H9 (cell line): ENCODE measurements at regions not wholly inside any gene's neighbourhood (a gene's known extent, or its start where the extent isn't known, plus 50 kb on each side); places are given as distances from the start of the nearest gene placed in this dataset.

Experiments
- DNase-seq: peaks from one replicate; pipeline ENCODE4 v3.0.0-alpha.2; 2017
- H2AFZ ChIP-seq: one replicate; pipeline ENCODE4 v1.6.1; 2013; ENCODE audit warnings: mild to moderate bottlenecking, low read length, control low read depth, moderate library complexity
- H2AK5ac ChIP-seq: 2 replicates; pipeline ENCODE4 v1.6.1; 2013; ENCODE audit warnings: low read length, control low read depth, mixed read lengths; ENCODE audit not compliant: insufficient read length
- H2BK120ac ChIP-seq: one replicate; pipeline ENCODE4 v1.6.1; 2013; ENCODE audit warnings: low read depth, mild to moderate bottlenecking, low read length, control low read depth, inconsistent platforms; ENCODE audit not compliant: poor library complexity, severe bottlenecking
- H2BK12ac ChIP-seq: 2 replicates; pipeline ENCODE4 v1.6.1; 2013; ENCODE audit warnings: low read length, control low read depth, mixed read lengths, low read depth; ENCODE audit not compliant: insufficient read length
- H2BK15ac ChIP-seq: 2 replicates; pipeline ENCODE4 v1.6.1; 2013; ENCODE audit warnings: low read depth, low read length, control low read depth
- H2BK20ac ChIP-seq: one replicate; pipeline ENCODE4 v1.6.1; 2013; ENCODE audit warnings: low read depth, mild to moderate bottlenecking, low read length, control low read depth, inconsistent platforms; ENCODE audit not compliant: poor library complexity, severe bottlenecking
- H2BK5ac ChIP-seq: 2 replicates; pipeline ENCODE4 v1.6.1; 2013; ENCODE audit warnings: low read length, control low read depth, mixed read lengths; ENCODE audit not compliant: insufficient read length
- H3K14ac ChIP-seq: 2 replicates; pipeline ENCODE4 v1.6.1; 2013; ENCODE audit warnings: low read length, control low read depth; ENCODE audit not compliant: insufficient read depth
- H3K18ac ChIP-seq: 2 replicates; pipeline ENCODE4 v1.6.1; 2013; ENCODE audit warnings: low read depth, mild to moderate bottlenecking, mixed read lengths, low read length, control low read depth; ENCODE audit not compliant: insufficient read length
- H3K23ac ChIP-seq: 2 replicates; pipeline ENCODE4 v1.6.1; 2013; ENCODE audit warnings: low read length, control low read depth, mixed read lengths, low read depth; ENCODE audit not compliant: insufficient read length
- H3K23me2 ChIP-seq: 2 replicates; pipeline ENCODE4 v1.6.1; 2013; ENCODE audit warnings: low read depth, mild to moderate bottlenecking, mixed read lengths, low read length, control low read depth; ENCODE audit not compliant: insufficient read length, poor library complexity, severe bottlenecking
- H3K27ac ChIP-seq: 2 replicates; pipeline ENCODE4 v1.5.1; 2013; ENCODE audit warnings: low read length, control low read depth, mixed read lengths, low read depth; ENCODE audit not compliant: insufficient read length
- H3K27me3 ChIP-seq: 2 replicates; pipeline ENCODE4 v1.6.1; 2013; ENCODE audit warnings: low read length, control low read depth, inconsistent platforms; ENCODE audit not compliant: insufficient read depth
- H3K4ac ChIP-seq: 2 replicates; pipeline ENCODE4 v1.6.1; 2013; ENCODE audit warnings: low read depth, mild to moderate bottlenecking, control low read depth, inconsistent platforms, low read length, moderate library complexity
- H3K4me1 ChIP-seq: 2 replicates; pipeline ENCODE4 v1.6.1; 2013; ENCODE audit warnings: low read length, control low read depth, inconsistent platforms; ENCODE audit not compliant: insufficient read depth
- H3K4me2 ChIP-seq: 2 replicates; pipeline ENCODE4 v1.6.1; 2013; ENCODE audit warnings: low read length, control low read depth, mixed read lengths; ENCODE audit not compliant: insufficient read length, insufficient read depth
- H3K56ac ChIP-seq: 2 replicates; pipeline ENCODE4 v1.6.1; 2013; ENCODE audit warnings: low read depth, mild to moderate bottlenecking, mixed read lengths, low read length, control low read depth; ENCODE audit not compliant: insufficient read length
- H3K79me1 ChIP-seq: 2 replicates; pipeline ENCODE4 v1.6.1; 2013; ENCODE audit warnings: low read depth, mild to moderate bottlenecking, moderate library complexity, low read length, control low read depth, inconsistent platforms; ENCODE audit not compliant: insufficient read depth, poor library complexity, severe bottlenecking
- H3K79me2 ChIP-seq: 2 replicates; pipeline ENCODE4 v1.6.1; 2013; ENCODE audit warnings: low read length, control low read depth, inconsistent platforms; ENCODE audit not compliant: insufficient read depth
- H3K9ac ChIP-seq: 2 replicates; pipeline ENCODE4 v1.6.1; 2013; ENCODE audit warnings: low read length, control low read depth, mixed read lengths; ENCODE audit not compliant: insufficient read length; ENCODE audit errors: extremely low read depth
- H3K9me3 ChIP-seq: one replicate; pipeline ENCODE4 v1.6.1; 2013; ENCODE audit warnings: low read depth, low read length, inconsistent platforms; ENCODE audit not compliant: control insufficient read depth
- H3T11ph ChIP-seq: one replicate; pipeline ENCODE4 v1.6.1; 2013; ENCODE audit warnings: mild to moderate bottlenecking, low read length, control low read depth, inconsistent platforms
- H4K20me1 ChIP-seq: one replicate; pipeline ENCODE4 v1.6.1; 2013; ENCODE audit not compliant: control insufficient read depth, insufficient read length, insufficient read depth
- H4K5ac ChIP-seq: 2 replicates; pipeline ENCODE4 v1.6.1; 2013; ENCODE audit warnings: low read depth, mild to moderate bottlenecking, mixed read lengths, low read length, control low read depth; ENCODE audit not compliant: insufficient read length
- H4K8ac ChIP-seq: replicated peaks from 2 replicates; pipeline ENCODE4 v1.6.1; 2013; ENCODE audit warnings: low read length, control low read depth, mixed read lengths, low read depth; ENCODE audit not compliant: insufficient read length
- H4K91ac ChIP-seq: 2 replicates; pipeline ENCODE4 v1.6.1; 2013; ENCODE audit warnings: low read depth, mild to moderate bottlenecking, moderate library complexity, mixed read lengths, low read length, control low read depth; ENCODE audit not compliant: insufficient read length
- H3K27ac Mint-ChIP-seq, 3 experiments: 2 replicates in 2 of 3; 3 replicates in 1 of 3; pipeline ENCODE4 v1.8.0; 2020 to 2021; ENCODE audit warnings: mixed read lengths in 3 of 3, mild to moderate bottlenecking in 1 of 3, moderate library complexity in 1 of 3
- H3K27me3 Mint-ChIP-seq: 2 replicates; pipeline ENCODE4 v1.8.0; 2021; ENCODE audit warnings: low read depth, mild to moderate bottlenecking, moderate library complexity, mixed read lengths
- H3K36me3 Mint-ChIP-seq, 3 experiments: 2 replicates in 2 of 3; 3 replicates in 1 of 3; pipeline ENCODE4 v1.8.0; 2020 to 2021; ENCODE audit warnings: low read depth in 3 of 3, mixed read lengths in 3 of 3; ENCODE audit not compliant: insufficient read depth in 1 of 3
- H3K4me1 Mint-ChIP-seq, 2 experiments: 2 replicates each; pipeline ENCODE4 v1.8.0; 2020; ENCODE audit warnings: mixed read lengths in 2 of 2
- H3K4me3 Mint-ChIP-seq, 2 experiments: 2 replicates in 1 of 2; 3 replicates in 1 of 2; pipeline ENCODE4 v1.8.0; 2020 to 2021; ENCODE audit warnings: mild to moderate bottlenecking in 2 of 2, mixed read lengths in 2 of 2, moderate library complexity in 1 of 2
- H3K9me3 Mint-ChIP-seq, 2 experiments: 2 replicates in 1 of 2; 3 replicates in 1 of 2; pipeline ENCODE4 v1.8.0; 2020; ENCODE audit warnings: mild to moderate bottlenecking in 2 of 2, mixed read lengths in 2 of 2, moderate library complexity in 1 of 2
- CTCF ChIP-seq: fragments of 200-600 bp; sonication (generic); conservative IDR thresholded peaks from 3 replicates; pipeline ENCODE4 v1.8.0; 2021; ENCODE audit warnings: antibody characterized with exemption, mild to moderate bottlenecking
- WGBS: extraction: QIAGEN DNeasy Blood & Tissue Kit; methylation state at CpG from one replicate; pipeline ENCODE4 v1.1.7; 2013; ENCODE audit warnings: missing lambda C conversion rate, low lambda C conversion rate, mixed read lengths; ENCODE audit not compliant: insufficient read length; ENCODE audit errors: extremely low coverage; 5-methylcytosine and 5-hydroxymethylcytosine counted together

- Histone ChIP-seq H2BK20ac (no peak overlapping the region), H3K27ac (no peak overlapping the region), H2BK120ac (no peak overlapping the region), H2BK5ac (no peak overlapping the region), H2AFZ (no peak overlapping the region), H2AK5ac (no peak overlapping the region), H3T11ph (no peak overlapping the region), H3K4me2 (no peak overlapping the region), H3K4me1 (no peaks in the 10 kb centered on the region), H3K56ac (no peak overlapping the region), H2BK15ac (no peak overlapping the region), H3K79me2 (no peaks in the 10 kb centered on the region), H3K9me3 (no peaks in the 10 kb centered on the region), H4K8ac (no peak overlapping the region), H4K5ac (no peak overlapping the region), H3K4ac (no peak overlapping the region), H4K91ac (no peak overlapping the region), H3K79me1 (no peaks in the 10 kb centered on the region), H4K20me1 (no peaks in the 10 kb centered on the region), H3K23ac (no peak overlapping the region), H3K18ac (no peak overlapping the region), H3K14ac (no peak overlapping the region), H3K27me3 (no peaks in the 10 kb centered on the region), H3K23me2 (no peaks in the 10 kb centered on the region), H3K9ac (no peak overlapping the region), H2BK12ac (no peak overlapping the region)
- no peak for DNase-seq
- Mint-ChIP-seq H3K9me3 (no peaks in the 10 kb centered on the region), H3K27me3 (no peaks in the 10 kb centered on the region), H3K4me3 (no peak overlapping the region), H3K4me1 (peaks cover 3 to 4% of the 10 kb centered on the region in 2 experiments; a peak in 2 of 4 replicates), H3K27ac (no peak overlapping the region), H3K36me3 (no peaks in the 10 kb centered on the region)
- TF ChIP-seq CTCF: no peak
- no CpG with 5 or more reads among the region's 1 CpG for WGBS
Measured at GRCh38 chr21:19807201-19807600, 1191.0 kb upstream of the NCAM2 start.
